ENCODE measurements at regions not wholly inside any gene's neighbourhood (a gene's known extent, or its start where the extent isn't known, plus 50 kb on each side); places are given as distances from the start of the nearest gene placed in this dataset.
"Not testable (repeated sequence)": the region's sequence is repeated elsewhere in the genome, so short reads cannot be mapped to it uniquely, and the experiment has no call there.

DNA sequence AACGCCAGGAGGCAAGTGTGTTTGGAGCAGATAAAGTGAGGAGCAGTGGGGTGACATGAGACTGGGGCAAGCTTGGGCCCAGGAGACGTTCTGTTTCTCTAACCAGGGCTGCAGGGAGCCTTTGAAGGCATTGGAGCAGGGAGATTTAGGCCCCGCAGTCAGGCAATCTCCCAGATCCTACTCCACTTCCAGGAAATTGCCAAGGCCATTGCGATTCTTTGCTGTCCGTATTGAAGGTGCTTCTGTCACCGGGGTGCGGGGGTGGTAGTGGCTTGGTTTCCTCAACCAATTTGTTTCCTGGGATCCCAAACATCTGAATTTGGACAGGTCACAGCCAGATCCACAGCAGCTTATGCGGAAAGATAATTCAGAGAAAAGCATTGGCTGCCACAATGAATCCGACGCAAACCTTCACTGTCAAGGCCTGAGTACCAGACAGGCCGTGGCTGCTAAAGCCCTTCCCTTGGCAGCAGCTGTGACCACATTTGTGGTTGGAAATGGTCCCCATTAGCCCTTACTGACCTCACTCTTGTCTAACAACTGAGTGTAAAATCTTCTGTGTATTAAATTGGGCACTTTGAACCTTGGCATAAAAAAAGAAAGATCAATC, 385.6 kb downstream of the PTPRU start:
- no peak for DNase-seq

DNA sequence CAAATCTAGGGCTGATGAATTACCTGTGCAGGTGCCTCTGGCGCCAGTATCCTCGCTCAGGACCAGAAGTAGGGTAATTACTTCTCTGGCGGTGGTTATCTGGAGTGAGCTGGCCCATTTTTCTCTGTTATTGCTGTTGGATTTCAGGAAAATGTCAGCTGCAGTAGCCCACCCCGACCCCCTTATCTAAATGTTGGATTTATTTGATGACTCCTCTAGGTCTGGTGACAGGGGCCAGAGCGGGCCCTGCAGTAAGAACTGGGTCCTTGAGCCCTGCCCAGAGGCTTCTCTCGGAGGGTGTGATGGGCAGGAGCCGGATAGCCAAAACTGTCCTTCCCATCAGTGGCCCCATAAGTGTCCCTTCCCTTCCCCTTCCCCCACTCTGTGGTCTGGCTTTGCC, 384.3 kb downstream of the PTPRU start:
- no peak for DNase-seq

DNA sequence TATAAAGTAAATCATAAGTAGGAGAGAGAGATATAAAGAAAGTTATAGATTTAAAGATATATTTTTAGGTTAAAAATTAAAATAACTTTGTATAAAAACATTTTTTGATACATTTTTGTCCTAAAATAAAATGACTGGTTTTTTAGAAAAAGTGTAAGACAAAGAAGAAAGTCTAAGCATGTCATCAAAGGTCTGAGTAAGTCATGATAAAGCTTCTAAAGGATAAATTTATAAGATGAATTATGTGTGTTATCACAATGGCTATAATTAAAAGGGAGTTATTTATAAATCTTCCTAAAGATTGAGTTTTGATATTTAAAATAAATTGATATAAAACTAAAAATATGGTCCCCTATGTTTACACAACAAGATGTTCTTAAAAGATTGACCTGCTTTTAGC, 370.9 kb downstream of the PTPRU start:
- no peak for DNase-seq

GRCh38 chr1:29604796-29605195, 368.5 kb downstream of the PTPRU start:
- DNase-seq, result not testable (repeated sequence)

DNA sequence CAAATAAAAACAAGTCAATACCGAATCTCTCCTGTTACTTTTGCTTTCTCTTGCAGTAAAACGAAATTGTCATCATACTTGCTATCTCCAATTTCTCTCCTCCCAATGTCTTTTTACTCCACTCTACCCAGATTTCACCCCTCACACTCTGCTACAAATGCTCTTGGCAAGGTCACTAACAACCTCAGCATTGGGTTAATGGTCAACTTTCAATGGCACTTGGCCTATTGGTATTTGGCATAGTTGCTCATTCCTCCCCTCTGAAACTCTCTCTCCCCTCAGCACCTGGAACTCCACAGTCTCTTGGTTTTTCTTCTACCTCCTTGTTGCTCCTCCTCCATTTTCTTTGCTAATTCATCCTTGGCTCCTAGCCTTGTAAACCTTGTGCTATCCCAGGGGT, 367.3 kb downstream of the PTPRU start:
- DNase-seq, result no peak

GRCh38 chr1:29602203-29602602, 365.9 kb downstream of the PTPRU start:
- no peak for DNase-seq

DNA sequence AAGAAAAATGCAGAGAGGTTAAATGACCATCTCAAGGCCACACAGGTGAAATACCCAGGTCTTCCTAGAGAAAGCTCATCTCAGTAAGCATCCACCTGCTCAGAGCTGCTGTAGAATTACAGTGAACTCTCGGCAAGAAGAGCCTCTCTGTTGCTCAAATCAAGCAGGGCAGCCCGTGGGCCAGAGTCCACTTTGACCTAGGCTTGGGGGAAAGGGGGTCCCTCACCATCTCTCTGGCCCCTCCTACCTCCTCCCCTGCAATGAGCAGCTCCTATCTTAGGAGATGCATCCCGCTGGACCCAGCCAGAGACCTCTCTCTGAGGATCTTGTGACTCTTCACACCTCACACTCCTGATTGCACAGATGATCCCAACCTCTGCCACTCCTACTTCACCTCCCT, 364.7 kb downstream of the PTPRU start:
- no peak for DNase-seq

DNA sequence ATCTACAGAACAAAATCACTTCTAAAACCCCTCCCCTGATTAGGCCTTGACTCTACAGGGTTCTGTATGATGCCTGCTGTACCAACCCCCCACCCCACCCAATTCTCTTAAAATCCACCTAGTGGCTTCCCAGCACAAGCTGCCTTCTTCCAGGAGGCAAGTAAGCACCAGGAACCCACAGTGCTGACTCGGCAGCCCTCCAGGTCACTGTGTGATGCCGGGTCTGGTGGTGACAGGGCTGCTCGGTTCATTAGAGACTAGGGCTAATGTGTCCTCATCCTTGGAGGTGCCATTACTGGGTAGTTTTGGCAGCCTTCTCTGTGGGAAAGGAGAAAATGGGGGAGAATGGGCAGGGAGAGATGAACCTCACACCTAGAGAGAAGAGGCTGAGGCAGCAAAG, 363.5 kb downstream of the PTPRU start:
- DNase-seq, result no peak

DNA sequence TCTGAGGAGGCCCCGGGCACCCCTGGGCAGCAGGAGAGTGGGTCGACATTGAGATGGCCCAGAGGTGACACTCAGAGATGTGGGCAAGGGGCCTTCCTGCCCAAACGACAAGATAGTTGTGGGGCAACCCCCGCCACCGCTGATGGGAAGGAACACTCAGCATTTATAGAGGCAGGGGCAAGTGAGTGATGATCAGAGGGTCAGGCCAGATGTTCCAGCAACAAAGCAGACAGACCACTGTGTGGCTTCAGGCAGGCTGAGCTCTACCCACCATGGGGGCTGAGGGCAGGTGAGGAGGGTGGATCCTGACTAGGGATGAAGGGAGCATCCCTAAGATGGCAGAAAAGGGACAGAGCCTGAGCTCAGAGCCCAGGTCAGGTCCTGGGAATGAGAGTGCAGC, 362.7 kb downstream of the PTPRU start:
- DNase-seq, result no peak

DNA sequence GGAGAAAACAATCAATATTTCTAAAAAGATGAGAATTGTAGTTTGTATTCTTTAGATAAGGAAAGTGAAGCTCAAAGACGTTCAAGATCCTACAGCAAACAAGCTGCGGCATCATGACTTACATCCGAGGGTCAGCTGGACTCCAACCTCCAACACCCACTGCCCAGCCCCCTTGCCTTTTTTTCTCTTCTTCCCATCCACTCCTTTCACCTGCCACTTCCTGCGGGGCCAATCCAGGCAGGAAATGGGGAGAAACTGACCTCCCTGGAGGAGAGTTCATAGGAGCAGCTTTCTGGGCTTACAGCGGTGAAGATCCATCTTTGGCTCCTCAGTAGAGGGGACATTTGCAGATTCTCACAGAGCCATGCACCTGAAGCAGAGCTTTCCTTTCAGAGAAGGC, 361.5 kb downstream of the PTPRU start:
- no peak for DNase-seq

DNA sequence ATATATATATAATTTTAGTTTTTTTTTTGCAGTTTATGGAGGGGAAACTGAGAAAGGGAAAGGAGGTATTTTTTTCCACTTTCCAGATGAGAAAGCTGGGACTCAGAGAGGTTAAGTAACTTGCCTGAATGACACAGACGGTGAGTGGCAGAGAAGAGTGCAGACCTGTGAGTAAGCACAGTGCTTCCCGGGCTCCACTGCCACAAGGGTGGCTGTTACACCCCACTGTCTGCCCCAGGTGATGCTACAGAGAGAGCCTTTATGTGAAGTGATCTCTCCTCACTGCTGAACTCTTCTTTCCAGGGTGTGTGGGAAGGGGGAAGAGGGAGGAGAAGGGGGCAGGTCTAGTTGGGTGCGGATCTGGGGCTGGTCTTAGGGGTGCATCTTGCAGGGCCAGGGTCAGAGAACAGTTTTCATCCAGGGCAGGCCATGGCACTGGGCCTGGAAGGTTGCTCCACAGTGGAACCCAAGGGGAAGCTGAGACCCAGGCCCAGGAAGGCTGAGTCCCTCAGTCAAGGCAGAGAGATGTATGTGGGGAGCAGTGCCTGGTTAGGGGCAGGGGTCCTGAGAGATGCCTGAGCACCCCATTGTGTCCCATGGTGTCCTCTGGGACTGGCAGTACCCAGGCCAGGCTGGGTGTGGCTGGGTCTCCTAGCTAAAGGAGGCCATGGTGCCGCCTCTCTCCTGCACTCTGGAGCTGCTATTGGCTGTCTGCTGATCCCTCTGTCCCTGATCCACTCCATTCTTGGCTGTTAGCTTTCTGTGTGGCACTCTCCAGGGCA, 357.5 kb downstream of the PTPRU start:
- no peak for DNase-seq

DNA sequence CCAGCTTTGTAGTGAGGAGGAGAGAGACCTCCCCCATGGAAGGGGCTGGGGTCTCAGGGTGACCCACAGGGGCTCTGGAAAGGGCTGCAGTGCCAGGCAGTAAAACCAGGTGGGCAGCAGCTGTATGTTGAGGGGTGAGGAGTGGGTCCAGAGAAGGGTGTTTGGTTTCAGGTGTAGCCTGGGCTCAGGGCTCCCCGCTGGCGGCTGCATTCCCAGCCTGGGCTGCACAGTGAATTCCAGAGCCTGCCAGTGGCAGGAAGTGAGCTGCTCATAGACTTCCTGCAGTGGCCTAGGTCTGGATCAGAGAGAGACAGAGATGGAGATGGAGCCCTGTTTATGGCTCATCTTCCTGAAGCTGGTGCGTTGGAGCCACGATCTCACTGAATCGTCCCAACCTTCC, 356.4 kb downstream of the PTPRU start:
- DNase-seq, result no peak

DNA sequence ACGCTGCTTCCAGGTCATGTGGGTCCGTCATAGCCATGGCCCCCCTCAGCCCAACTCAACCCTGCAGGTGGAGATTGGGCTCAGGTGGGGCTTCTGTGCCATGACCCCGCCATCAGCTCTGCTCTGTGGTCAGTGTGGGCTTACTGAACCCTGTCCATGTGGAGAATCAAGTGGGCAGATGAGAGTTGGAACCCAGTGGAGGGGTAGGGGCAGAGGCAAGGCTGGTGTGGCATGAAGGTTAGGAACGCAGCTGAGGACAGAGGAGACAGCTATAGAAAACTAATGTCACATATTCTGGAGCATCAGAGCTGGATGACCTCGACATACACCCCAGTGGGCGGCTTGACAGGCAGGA, 355.9 kb downstream of the PTPRU start:
- no peak for DNase-seq

- no peak for DNase-seq
Observed at GRCh38 chr1:29591601-29592260, 355.4 kb downstream of the PTPRU start.

DNA sequence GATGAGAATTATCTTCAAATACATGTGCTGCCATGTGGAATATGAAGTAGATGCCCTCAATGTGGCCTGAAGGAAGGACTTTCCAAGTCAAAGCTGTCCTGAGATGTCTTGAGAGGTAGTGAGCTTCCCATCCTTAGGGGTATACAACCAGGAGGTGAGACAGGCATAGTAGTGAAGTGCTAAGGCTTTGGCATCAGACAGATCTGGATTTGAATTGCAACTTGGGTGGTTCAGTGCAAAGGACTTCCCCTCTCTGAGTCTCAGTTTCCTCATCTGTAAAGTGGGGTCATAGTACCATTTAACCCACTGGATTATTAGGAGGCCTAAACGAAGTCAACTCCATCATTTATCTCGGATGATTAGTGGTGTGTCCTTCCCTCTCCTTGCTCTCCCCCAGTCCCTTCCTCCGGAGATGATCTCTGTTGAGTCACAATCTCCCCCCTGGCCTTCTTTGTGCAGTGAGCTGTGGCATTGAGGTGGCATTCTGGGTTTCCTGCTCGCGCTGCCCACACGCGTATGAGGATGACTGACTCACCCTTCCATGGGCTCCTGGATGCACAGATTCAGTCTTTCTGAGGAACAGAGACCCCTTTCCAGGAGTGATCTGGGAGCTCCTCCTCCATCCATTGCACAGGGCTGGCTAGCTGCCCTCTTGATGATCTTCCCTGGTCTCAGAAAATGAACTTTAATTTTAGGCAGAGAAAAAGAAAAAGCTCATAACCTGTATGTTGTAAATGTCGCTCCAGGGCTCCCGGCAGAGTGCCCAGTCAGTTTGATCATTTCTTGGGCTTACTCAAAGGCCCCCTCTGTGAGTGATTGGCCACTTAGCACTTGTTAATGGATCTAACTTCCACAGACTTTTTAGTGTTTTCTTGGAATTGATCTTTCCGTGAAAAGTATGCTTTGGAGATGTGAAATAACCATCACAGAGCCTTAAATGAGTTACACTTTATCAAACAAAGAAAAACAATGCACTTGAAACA, 354.6 kb downstream of the PTPRU start:
- no peak for DNase-seq

GRCh38 chr1:29589716-29590115, 353.4 kb downstream of the PTPRU start:
- DNase-seq, result not testable (repeated sequence)

DNA sequence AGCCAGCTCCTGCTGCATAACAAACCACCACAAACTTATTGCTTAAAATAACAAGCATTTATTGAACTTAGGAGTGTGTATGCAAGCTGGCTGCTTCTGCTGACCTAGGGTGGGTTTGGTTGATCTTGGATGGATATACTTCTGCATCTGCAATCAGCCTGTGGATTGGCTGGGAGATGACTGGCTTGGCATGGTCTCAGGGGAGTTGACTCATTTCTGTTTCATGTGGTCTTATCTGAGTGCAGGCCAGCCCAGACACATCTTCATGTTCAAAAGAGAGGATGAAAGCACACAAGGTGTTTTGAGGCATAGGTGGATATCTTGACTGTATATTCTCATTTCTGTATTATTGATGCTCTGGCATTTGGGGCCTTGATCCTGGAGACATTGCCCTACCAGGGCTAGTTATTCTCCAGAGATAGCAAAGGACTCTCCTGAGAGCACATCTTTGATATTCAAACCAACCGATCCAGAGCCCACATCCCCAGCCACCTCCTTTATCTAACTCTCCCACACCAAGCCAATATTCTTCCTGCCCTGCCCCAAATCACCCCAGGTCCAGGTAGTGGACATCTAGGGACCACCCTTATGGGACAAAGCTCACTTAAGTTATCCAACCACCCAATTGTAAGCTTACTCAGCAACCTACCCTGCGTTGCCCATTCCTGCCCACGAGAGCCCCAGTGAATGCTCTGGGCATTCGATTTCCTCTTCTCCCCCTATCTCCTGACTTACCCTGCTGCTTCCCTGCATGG, 350.8 kb downstream of the PTPRU start:
- no peak for DNase-seq

GRCh38 chr1:29586215-29586614, 349.9 kb downstream of the PTPRU start:
- no peak for DNase-seq

- DNase-seq, result no peak
Observed at GRCh38 chr1:29585656-29586055, 349.3 kb downstream of the PTPRU start.

DNA sequence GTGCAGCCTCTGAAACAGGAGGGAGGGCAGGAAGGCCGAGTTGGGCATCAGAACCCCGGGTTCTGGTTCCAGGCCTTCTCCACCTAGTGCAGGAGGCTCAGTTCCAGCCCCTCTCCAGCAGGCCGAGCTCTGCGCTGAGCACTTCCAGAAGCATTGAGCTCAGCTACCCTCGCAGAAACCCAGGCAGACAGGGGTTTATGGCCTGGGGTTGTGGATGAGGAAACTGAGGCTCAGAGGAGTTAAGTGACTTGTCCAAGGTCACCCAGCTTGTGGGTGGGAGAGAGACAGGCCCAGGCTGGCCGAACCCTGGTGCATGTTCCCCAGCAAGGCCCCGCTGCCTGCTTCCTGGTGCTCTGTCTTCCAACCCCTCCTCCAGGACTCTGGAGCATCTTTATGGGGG, 348.9 kb downstream of the PTPRU start:
- no peak for DNase-seq

DNA sequence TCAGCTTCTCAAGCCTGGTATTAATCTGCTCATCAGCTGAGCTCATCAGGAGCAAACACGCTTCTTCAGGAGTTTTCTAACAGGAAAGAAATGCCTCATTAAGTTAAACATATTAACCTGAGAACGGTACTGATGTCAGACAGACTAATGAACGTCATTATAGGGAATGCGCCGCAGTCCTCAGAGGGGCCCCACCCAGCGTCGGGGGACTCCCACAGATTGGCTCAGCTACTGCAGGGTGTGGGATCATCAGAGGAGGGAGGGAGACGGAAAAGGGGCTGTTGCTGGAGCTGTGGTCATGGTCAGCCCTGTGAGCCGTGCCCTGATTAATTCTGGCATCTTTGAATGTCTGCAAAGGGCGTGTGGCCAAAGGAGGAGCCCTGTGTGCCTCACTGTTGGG, 348.5 kb downstream of the PTPRU start:
- DNase-seq, result no peak

DNA sequence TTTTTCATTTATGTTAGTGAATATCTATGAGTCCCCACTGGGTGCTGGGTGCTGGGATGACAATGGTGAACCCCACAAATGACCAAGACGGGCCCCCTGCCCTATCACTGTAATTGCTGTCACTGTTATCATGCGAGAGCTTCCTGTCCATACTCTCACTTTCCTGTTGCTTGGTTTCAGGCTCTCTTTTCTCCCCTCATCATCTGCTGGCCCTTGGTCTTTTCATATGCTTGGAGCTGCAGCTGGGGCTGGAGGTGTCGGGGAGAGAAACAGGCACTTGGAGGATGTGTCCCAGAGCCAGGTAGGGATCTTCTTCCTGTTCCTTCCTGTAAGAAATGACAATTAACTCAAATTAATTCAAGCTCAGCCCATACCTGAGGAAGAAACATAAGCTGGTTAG, 348.0 kb downstream of the PTPRU start:
- DNase-seq, result no peak
